NCI-H1105 (cell line): ENCODE measurements at regions not wholly inside any gene's neighbourhood (a gene's known extent, or its start where the extent isn't known, plus 50 kb on each side); places are given as distances from the start of the nearest gene placed in this dataset.

Experiments used
- DNase-seq: peaks from one replicate; lab custom pipeline; 2025; lab: John Stamatoyannopoulos, UW

DNA sequence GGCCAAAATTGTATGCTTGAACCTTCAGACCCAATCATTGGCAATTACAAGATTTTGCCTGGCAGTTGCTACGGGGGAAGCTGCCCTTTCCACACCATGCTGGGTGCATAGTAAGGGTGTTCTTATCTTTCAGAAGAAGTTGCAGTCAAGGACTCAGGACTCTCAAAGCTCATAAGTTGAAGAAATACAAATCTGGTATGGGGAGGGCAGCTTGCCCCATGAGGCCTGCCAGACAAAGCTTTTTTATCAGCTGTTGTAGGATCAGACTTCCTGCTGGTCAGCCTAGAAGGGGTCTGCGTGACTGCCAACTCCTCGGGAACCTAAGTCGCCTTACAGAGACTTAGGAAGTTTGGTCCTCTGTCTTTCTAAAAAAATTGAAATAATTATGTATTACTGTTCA is 174.9 kb upstream of the TECRL start:
- no peak for DNase-seq

DNA sequence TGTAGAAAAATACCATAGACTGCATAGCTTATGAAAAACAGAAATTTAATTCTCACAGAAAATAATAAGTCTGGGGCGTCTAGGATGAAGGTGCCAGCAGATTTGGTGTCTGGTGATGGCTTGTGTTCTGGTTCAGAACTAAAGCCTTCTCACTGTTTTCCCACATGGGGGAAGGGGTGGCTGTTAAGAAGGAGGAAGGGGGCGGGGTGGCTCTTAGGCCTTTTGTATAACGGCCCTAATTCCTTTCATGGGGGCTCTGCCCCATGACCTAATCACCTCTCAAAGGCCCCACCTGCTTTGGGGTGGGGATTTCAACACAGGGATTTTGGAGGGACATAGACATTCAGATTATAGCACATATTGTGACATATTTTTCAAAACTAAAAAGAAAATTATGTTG is 173.2 kb upstream of the TECRL start:
- DNase-seq: no peak

DNA sequence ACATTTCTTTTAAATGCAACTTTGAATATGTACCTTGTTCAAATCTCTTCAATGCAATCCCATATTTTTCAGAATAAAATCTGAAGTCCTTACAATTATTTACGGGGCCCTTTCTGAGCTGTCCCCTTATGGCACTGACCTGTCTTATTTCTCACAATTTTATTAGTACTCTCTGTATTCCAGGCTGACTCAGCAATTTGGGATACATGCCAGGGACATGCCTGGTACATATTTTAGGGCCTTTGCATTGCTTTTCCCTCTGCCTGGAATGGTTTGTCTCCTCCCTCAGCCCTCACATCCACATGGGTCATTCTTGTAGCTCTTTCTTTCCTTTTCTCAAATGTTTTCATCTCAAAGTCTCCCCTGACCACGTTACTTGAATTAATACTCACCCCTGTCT is 172.2 kb upstream of the TECRL start:
- DNase-seq: no peak

DNA sequence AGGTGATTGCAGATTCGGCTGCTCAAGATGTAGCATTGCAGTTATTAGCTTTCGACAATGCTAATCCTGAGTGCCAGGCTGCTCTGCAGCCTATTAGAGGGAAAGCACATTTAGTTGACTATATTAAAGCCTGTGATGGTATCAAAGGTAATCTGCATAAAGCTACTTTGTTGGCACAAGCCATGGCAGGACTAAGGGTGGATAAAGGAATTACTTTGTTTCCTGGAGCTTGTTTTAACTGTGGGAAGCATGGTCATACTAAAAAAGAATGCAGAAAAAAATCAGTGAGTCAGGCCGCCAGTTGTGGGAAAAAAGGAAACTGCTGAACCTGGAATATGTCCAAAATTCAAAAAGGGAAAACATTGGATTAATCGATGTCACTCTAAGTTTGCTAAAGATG is 154.9 kb upstream of the TECRL start:
- DNase-seq: no peak

DNA sequence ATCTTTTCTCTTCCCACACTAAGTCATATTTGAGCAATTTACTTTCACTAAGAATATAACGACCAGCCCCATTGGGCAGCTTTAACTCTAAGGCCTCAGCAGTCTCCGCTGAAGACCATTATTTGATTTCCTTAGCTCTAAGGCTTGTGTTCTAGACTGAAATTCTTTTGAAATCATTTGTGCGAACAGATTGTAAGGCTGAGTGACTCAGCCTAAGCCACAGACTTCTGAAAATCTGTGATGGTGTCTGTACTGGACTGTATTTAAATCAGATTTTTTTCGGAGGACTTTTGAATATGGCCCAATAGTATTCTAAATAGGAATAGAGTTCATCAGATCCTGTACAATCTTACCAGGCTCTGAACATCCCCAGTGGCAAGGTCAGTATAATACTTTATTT is 150.3 kb upstream of the TECRL start:
- no peak for DNase-seq

DNA sequence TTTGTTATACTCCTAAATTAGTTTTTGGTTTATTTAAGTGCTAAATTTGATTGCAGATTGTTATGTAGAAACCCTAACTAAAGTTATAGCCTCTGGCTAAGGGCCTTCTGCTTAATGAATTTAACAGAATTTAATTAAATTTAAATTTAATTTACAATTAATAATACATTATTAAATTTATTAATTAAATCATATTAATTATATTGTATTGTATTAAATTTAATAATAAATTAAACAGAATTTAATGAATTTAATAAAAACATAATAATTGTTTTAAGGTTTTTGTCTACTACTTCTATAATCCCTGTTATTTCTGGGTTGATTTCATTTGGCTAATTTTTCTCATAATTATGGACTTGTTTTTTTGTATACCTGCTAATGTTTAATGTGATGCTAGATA is 141.9 kb upstream of the TECRL start:
- no peak for DNase-seq

DNA sequence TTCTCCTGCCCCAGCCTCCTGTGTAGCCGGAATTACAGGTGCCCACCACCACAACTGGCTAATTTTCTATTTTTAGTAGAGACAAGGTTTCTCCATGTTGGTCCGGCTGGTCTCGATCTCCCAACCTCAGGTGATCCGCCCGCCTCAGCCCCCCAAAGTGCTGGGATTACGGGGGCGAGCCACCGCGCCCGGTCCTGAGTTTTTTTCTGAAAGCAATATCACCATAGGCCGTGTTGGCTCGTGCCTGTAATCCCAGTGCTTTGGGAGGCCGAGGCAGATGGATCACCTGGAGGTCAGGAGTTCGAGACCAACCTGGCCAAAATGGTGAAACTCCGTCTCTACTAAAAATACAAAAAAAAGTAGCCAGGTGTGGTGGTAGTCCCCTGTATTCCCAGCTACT is 136.3 kb upstream of the TECRL start:
- DNase-seq: no peak

DNA sequence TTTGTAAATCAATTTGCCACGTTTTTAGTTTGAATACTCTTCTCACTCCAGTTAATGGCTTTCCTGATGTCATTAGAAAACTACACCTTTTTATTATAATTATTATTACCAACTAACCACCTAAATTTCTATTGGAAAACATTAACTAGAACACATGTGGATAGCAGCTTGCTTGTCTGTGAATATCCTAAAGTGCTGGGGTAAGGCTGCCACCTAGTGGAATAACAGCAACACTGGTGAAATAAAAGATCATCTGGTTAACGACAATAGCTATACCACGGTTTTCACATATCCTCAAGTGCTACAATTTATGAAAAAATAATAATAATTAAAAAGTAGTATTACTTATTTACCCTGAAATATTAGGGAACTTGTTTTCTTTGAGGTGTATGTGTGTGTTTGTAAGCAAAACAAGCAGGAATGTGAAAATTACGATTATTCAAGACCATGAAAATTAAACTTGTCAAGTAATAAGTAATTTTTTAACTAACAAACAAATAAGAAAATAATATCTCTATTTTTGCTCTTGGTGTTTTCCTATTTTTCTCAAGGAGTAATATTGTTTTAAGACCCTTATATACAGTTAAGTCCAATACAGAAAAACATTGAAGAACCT is 130.1 kb upstream of the TECRL start:
- peak; percentile 36 for DNase-seq

DNA sequence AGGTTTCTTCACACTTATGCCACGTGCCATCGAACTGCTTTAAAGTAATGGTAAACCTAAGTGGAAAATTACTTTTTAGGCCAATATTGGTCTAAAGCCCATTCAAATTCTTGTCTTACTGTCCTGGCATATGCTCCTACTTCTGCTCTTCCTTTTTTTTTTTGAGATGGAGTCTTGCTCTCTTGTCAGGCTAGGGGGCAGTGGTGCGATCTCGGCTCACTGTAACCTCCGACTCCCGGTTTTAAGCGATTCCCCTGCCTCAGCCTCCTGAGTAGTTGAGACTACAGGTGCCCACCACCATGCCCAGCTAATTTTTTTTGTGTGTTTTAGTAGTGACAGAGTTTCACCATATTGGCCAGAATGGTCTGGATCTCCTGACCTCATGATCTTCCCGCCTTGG is 129.0 kb upstream of the TECRL start:
- DNase-seq: no peak

DNA sequence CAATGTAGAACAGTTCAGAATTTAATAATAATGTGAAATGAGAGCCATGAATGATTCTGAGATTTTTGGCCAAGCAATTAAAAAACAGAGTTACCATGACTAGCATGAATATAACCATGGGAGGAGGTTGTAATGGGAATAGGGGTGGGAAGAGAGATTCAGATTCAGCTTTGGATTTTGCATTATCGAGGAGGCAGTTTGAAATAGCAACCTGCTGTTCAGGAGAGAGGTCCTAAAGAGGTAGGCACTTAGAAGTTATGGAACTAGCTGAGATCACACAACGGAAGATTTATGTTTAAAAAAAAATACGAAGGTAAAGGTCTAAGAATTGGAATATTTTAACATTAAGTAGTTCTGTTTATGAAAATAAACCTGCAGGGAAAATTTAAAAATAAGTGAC is 124.4 kb upstream of the TECRL start:
- DNase-seq: no peak

DNA sequence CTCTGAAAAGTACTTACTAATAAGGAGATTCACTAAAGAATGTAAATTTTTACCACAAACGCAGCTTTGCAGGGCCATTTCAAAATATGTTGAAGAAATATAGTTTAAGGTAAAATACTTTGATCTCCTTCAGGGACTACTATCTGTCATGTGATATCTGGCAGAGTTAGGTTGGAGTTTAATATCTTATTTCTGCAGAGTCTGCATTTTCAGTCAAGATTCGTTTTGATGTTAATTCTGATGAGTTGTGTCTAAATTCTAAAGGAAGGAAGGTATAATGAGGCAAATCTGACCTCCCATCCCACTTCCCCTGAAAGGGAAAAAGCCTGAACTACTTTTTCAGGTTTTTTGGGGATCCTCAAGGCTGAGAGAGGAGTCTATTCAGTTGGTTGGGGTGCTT is 123.9 kb upstream of the TECRL start:
- DNase-seq: no peak

DNA sequence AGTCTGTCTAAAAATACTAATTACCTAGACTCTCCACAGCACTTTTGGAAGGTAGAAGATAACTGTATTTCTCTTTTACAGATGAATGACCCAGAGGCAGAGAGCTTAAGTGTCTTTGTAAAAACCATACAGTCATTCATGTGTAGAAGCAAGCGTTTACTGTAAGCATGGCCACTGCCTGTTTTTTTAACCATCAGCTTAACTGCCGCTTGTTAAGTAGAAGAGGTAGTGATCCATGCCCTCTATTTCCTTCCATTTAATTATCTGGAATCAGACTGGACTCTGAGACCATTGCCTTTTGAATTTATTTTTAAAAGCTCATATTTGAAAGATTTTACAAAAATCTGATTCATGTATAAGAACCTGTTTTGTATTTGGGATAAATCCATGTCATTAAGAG is 111.2 kb upstream of the TECRL start:
- DNase-seq: no peak

DNA sequence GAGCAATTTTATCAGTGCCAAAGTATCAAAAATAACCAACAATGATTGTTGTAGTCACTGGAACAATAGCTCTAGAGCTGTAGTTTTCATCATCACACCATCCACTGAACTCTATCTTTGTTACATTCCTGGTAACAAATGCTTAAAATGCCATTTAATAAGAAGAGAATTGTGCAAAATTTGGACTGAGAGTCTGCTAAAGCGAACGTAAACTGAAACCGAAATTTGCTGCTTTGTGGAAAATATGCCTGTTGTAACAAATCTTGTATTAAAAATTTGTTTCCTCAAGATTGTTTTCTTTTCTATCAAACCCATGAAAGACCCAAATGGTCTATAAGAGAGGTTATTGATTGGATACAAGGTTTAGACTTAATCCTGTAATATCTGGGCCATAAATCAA is 109.3 kb upstream of the TECRL start:
- DNase-seq: no peak

DNA sequence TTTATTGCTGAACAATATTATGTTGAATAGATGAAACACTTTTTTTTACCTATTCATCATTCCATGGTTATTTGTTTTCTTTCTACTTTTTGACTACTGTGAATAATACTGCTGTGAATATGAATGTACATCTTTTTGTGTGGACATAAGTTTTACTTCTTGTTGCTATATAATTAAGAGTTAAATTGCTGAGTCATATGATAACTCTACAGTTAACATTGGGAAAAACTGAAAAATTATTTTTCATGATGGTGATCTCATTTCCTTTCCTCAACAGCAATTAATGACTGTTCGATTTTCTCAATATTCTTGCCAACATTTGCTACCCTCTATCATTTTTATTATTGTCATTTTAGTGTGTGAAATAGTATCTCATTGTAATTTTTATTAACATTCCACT is 106.9 kb upstream of the TECRL start:
- no peak for DNase-seq

DNA sequence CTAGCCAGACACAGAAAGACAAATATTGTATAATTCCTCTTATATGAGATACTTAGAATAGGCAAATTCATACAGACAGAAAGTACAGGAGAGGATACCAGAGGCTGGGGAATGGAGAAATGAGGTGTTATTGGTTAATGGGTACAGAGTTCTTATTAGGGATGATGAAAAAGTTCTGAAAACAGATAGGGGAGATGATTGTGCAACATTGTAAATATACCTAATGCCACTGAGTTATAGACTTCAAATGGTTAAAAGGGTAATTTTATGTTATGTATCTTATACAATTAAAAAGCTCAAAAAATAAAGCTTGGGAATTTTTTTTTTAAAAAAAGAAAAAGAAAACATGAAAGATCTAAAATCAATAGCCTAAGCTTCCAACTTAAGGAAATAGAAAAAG is 98.8 kb upstream of the TECRL start:
- DNase-seq: no peak

DNA sequence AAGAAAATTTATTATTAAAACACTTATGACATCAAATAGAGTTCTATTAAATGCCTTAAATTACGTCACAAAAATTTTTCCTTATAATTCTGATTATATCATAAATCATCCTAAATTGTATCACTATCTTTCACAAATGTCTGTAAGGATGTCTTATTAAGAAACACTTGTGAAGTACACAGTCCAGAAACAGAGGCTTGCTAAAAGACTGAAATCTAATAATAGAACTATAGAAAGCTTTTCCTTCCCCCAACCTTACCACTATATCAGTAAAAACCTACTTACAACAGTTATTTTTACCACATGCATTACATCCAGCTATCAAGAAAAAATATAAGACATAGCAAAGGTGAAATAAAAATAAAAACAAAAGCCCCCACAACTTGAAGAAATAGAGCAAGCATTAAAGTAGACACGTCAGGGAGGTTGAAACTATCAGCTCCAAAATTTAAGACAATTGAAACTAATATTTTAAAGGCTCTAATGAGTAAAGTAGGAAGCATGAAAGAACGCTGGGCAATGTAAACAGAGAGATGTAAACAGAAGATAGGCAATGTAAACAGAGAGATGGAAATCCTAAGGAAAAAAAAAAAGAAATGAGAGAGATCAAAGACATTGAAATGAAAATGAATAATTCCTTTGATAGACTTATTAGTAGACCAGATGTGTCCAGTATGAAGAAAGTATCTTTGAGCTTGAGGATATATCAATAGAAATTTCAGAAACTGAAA is 94.9 kb upstream of the TECRL start:
- DNase-seq: no peak

DNA sequence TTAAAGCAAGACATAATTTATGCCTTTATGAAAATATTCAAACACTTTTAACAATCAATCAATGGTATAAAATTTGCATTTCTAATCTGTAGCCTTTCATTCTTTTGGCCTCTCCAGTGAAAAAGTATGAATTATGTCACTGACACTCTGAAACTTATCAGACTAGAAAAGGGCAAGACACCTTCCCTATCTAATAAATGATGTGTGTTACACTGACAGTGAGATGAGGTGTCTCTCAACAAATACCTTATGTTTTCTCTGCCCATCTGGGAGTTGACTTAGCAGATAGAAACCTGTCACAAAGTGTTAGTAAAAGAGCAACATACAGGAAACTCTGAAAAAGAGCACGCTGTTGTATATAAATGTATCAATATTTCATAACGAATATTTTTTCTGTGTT is 94.2 kb upstream of the TECRL start:
- no peak for DNase-seq

DNA sequence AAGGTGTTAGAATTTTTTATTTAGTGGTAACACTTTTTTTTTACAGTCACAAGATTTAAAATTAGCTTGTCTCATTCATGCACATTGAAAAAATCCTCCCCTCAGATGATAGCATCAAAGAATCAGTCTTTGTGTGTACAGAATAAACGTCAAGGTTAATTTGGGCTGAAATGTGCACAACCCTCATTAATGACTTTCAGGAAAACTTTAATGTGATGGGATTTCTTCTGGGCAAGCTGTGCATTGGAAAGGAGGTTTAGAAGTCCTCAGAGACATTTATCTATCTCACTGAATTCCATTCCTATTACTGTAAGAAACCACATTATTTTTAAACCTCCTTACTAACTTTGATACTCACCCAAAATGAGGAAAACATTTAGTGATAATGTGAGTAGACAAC is 88.2 kb upstream of the TECRL start:
- no peak for DNase-seq

DNA sequence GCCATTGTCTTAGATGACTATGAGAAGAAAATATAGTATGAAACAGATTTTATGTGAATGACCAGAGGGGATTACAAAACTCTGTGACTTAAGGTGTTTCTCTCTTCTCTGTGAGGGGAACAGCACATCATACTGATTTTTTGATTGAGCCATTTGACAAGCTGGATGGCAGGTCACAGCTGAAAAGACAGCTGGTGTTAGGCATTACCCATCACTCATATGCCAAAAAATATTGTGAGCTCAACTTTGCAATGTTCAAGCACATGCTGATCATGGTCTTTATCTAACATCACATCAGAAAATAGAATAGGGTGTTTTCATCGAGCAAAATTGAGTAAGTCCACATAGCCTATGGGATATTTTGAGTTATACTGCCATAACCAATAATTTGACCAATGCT is 86.7 kb upstream of the TECRL start:
- DNase-seq: no peak

DNA sequence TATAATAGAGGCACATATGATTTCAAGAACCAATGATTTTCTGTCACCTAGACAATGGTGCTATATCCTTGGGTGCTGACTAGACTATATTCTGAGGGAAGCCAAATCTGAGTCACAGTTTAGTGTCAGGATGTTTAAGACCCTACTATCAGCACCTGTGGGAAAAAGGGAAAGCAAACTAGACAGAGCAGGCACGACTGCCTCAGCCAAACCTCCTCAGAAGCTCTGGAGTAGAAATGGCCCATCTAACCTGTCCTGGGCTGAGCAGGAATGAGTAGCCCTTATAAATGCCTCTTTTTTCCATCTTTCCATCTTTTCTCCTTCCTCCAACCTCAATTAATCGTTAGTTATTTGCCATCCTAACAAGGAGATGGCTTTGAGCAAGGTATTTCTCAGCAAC is 80.4 kb upstream of the TECRL start:
- DNase-seq: no peak

DNA sequence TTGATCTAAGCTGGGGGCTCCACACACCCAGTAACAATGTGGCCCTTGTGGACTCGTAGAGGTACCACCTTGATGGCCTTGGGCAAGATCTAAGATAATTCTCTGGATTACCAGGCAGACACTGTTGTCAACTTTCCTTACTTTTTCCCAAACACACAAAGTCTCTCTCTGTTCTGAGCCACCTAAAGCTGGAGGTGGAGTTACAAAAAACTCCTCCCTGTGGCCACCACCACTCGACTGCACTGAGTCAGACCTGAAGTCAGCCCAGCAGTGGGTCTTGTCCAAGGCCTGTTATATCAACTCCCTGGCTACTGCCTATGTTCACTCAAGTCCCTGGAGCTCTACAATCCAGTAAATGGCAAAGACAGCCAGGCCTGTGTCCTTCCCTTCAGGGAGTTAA is 70.1 kb upstream of the TECRL start:
- no peak for DNase-seq

DNA sequence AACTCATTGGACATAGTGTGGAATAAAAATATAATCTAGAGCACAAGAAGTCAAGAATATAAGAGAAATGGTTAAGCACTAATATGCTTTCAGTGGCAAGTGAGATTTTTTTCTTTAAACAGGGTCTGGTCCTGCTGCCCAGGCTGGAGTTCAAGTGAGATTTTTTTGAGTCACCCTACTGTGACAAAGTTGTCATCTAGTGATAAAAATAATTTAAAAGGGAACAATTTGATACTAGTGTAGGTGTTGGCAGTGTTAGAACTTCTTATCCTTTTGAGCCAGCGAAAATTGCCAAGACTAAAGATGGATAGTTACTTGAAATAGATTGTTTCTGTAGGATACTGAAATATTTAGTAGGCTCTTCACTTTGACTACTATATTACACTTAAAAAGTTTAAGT is 67.9 kb upstream of the TECRL start:
- no peak for DNase-seq

DNA sequence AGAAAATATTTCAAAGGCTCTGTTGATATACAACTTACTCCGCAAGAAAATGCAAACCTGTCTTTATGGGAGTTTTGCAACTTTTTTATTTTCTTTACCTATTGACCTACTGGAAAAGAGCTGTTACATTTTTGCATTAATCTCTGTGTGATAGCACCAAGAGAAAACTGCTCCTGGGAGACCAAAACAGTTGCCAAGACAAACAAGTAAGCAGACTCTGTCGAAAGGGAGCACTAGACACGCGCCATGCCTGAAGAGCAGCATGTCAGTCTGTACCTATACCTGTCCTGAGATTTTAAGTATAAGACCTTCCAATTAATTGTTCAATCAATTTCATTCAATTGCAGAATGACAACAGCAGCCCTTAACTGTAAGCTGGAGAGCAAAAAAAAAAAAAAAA is 56.0 kb upstream of the TECRL start:
- DNase-seq: no peak

DNA sequence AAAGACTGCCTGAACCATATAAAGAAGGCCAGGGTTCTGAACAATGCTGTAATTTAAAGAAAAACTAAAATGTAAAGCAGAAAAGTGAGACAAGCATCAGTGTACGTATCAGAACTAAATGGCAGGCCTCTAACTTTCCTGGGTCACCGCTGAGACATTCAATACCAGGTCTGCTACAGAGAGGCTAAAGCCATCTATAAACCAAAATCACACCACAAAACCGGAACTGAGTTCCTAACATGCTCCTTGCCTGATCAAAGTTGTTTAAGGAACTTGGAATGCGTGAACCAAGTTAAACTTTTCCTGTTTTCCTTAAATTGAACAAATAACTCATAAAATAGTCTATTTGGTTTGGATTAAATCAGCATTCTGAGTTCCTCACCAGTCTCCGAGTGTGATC is 55.3 kb upstream of the TECRL start:
- no peak for DNase-seq
